DLD1 (cell line): ENCODE measurements at regions not wholly inside any gene's neighbourhood (a gene's known extent, or its start where the extent isn't known, plus 50 kb on each side); places are given as distances from the start of the nearest gene placed in this dataset.

Source experiments
- in situ Hi-C: cut with HindIII; loops from 2 replicates; pipeline ENCODE4 v1.10.0; 2017; ENCODE audit warnings: low sequenced_read_pairs

DNA sequence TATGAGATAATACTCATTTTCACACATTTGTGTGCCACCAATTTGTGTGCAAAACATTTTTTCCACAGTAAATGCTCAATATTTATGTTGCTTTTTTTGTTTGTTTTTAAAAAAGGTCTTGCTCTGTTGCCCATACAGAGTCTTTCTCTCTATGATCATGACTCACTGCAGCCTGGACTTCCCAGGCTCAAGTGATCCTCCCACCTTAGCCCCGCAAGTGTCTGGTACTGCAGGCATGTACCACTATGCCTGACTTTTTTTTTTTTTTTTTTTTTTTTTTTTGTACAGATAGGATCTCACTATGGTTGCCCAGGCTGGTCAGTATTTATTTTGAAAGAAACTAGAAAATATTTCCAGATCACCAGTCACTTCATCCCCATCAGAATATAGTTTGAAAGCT lies 297.8 kb upstream of the GYPC start:
- in situ Hi-C loops: no loop called here

DNA sequence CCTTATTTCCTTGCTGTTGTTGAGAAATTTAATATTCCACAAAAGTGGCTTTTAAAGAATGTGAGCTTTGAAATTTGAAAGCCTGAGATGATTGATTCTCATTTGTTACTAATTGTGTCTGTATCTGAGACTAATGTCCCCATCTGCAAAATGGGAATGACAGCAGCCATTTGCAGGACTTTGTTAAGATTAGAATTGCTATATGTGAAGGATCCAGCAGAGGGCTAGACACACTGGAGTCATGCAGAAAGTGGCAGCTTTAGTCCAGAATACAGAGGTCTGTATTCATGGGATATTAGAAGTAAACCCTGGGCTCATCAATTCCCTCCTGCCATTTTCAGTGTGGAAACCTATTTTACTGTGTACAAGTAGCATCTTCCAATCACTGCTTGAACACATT lies 296.5 kb upstream of the GYPC start:
- in situ Hi-C loops: no loop called here

DNA sequence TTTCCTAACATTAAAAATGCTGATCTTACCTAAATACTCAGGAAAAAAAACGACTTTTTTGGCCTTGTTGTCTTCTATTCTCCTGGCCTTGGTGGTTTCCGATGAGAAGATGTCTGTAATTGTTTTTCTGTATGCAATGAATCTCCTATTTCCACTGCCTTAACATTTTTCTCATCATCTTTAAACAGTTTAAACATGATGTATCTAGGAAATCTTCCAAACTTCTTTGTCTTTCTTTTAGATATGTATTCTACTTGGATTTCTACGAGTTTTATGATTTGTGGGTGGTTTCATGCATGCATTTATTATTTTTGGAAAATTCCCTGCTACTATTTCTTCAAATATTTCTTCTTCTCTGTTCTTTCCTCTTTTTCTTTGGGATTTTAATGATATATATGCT lies 288.6 kb upstream of the GYPC start:
- in situ Hi-C loops: no loop called here

DNA sequence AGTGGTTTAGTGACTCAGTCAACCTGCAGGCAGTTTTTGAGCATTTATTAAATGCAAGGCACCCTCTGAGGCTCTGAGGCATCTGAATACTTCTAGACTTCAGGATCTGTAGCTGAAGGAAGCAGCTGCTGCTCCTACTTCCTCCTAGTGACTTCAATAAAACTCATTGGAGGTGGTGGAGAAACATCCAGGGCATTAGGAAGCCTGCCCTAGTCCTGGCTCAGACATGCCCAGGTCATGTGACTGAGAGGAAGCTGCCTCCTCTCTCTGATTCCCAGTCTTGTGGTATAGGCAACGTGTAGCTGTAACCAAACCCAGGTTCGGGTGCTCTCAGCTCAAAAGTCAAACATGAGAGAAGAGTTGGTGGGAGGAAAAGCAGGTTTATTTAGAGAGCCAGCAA lies 287.2 kb upstream of the GYPC start:
- in situ Hi-C loops: no loop called here

DNA sequence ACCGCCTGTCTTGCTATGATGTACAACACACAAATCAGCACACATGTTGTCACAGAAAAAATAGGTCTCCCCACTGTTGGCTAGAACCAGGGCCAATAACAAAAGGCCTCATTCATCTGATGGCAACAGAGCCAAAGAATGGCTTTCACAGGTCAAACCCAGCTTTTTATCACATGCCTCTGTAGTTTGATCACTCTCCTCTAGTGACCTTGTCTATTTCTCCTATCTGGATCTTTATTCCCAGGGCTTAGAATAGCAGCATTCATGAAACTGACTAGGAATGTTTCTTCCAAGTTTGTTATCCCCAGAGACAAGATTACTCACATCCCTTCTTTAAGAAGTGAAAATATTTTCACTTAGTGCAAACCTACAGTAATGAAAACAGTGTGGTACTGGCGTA lies 285.8 kb upstream of the GYPC start:
- in situ Hi-C loops: no loop called here

DNA sequence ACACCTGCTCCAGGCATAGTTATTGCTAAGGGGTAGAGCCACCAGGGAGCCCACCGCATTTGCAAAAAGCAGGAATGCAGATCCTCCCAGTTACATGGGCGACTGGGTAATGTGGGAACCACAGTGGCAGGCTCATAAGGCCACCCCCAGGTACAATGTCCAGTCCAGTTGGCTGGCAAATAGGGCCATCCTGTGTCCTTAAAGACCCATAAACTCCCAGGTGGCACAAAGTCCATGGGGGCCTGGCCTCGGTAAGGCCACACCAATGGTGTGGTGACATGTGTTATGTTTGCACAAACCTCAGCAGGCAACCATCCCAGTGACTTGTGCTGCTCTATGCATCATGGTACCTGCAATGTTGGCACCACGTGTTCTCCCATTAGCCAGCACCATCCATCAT lies 283.6 kb upstream of the GYPC start:
- in situ Hi-C loops: no loop called here

DNA sequence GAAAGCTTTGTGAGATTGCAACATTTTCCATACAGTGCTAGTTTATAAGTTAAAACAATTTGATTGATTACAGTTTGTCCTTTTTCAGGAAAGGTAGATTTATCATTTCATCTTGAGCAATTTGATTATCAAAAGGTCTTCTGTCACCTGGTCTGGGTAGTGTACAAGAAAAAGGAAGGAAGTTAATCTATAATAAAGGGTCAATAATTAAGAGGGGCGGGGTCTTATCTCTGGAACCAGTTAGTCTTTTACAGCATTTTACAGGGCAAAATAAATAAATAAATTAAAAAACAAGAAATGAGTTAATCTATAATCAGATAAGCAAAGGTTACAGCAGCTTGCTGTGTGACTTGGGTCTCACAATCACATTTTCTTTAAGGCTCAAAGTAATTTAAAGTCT lies 277.8 kb upstream of the GYPC start:
- in situ Hi-C loops: no loop called here

DNA sequence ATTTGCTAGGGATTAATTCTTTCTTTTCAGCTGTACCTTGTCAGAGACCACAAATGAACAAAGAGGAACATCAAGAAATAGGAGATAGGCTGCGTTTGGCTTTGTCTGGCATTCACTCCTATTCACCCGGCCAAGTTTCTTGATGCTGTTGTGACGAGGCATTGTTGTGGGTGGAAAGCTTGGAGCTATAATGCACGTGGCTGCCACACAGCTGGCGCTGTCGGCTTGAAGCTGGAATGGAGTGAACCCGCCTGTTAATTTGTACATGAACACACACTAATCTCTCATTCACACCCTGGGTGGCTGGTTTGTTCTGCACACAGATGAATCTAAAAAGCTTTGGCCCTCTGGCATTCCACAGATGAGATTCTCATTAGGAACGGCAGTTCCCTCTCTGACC lies 274.9 kb upstream of the GYPC start:
- in situ Hi-C loops: no loop called here

DNA sequence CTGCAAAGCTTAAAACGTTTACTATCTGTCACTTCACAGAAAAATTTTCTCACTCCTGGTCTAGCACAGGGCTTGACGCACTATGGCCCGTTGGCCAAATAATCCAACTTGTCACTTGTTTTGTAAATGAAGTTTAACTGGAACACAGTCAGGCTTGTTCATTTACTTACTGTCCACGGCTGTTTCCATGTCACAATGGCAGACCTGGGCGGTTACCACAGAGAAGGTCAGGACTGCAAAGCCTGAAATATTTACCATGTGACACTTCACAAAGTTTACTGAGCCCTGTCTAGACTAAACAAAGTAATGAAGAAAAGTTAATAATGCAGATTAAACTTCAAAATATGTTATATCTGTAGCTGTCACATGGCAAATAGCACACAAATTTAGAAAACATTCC lies 273.0 kb upstream of the GYPC start:
- in situ Hi-C loops: no loop called here

DNA sequence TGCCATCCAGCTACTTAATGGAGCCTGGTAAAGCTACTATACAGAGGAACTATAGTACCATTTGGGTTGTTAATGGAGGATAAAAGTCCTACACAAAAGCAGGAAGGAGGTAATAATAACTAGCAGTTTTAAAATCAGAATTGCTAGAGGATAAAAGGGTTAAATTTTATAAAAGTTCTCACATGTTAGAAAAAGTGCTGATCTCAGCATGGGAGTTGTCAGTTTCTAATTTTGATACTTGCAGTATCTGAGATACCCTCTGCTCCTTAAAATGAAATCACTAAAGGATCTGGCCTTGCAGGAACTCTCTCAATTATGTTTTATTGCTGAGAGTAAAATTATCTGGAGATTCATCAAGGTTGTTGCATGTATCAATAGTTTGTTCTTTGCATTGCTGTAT lies 272.2 kb upstream of the GYPC start:
- in situ Hi-C loops: no loop called here

DNA sequence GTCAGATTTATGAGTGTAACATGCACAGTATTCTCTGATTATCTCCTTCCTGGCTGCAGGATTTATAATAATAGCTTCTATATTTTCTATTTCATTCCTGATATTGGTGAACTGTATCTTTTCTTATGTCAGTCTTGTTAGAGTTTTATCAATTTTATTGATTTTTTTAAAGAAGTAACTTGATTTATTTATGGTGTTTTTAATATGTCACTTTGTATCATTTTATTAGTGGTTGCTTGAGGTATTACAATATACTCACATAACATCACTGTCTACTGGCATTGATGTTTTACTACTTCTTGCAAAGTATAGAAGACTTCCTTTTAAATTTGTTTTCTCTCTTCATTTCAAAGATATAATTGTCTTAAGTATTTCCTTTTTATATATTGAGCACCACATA lies 270.5 kb upstream of the GYPC start:
- in situ Hi-C loops: no loop called here

DNA sequence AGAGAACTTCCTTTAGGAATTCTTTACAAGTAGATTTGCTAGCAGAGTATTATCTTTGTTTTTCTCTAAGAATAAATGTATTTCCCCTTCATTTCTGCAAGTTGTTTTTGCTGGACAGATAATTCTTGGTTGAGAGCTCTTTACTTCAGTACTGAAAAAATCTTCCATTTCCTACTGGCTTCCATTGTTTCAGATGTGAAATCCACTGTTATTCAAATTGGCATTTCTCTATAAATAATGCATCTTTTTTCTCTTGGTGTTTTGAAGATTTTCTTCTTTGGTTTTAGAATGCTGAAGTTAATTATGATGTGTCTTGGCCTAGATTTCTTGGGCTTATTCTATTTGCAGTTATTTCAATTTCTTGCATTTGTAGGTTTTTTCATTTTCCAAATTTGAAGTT lies 270.0 kb upstream of the GYPC start:
- in situ Hi-C loops: no loop called here

DNA sequence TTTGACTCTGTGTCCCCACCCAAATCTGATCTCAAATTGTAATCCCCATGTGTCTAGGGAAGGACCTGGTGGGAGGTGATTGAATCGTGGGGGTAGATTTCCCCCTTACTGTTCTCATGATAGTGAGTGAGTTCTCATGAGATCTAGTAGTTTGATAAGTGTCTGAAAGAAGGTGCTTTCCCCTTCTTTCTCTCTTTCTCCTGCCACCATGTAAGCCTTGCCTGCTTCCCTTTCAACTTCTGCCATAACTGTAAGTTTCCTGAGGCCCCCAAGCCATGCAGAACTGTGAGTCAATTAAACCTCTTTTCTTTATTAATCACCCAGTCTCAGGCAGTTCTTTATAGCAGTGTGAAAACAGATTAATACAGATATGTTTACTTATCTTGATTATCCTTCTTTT lies 266.5 kb upstream of the GYPC start:
- in situ Hi-C loops: no loop called here

DNA sequence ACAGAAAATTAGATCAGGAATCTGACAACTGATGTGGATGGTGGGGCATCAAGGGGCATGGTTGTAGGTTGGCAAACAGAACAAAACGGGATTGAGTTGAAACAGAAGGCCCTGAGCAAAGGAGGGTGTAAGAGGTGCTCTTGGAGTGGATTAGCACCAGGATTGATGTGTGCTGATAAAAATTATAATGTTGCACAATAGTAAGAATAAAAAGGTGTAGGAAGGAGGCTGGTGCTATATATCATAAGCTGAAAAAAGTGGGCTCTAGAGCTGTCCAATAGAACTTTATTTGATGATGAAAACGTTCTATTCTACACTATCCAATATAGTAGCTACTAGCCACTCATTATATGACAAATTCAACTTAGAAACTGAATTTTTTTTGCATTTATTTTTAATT lies 263.1 kb upstream of the GYPC start:
- in situ Hi-C loops: no loop called here

DNA sequence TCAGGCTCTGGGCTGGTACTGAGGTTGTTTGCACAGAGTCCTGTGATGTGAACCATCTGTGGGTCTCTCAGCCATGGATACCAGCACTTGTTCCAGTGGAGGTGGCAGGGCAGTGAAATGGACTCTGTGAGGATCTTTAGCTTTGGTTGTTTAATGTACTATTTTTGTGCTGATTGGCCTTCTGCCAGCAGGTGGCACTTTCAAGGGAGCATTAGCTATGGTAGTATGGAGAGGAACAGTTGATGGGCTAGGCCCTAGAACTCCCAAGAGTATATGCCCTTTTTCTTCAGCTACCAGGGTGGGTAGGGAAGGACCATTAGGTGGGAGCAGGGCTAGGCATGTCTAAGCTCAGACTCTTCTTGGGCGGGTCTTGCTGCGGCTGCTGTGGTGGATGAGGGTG lies 257.0 kb upstream of the GYPC start:
- in situ Hi-C loops: no loop called here

DNA sequence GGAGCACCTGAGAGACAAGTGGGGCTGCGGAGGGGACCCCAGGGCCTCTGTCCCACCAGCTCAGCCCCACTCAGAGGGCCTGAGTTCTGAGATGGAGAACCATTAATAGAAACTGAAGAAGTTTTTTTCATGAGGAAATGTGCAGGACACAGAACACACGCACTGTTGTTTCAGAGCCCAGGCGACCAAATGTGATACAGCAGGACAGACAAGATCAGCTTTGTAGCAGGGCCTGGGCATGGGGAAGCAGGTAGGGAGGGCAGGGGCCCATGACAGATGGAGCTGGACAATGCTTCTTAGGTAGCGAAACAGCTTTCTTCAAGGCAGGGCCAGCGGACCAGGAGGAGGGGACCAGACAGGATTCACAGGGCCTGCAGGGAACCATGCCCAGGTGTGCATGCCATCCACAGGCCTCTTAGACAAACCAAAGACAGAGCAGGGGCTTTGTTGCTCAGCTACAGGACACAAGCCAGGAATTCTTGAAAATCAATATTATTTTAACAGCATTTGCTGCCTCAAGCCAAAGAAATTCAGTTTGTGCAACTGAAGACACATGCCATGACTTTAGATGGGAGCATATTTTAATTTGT lies 252.8 kb upstream of the GYPC start:
- in situ Hi-C loops: no loop called here

DNA sequence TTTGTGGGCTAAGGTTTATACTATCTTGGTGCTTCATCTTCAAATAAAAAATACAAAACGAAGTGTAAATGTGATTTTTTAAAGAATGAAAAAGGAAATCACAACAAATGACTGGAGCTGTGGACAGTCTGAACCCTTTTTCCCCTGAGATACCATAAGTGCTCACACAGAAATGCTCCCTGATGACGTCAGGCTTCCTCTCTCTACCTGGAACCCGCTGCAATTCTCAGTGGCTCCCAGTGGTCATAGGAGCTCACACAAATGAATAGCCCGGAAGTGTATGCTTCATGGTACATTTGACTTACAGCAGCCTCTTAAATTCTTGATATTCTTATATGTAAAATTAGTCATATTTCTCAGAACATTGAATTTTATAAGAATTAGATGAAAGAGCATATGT lies 249.7 kb upstream of the GYPC start:
- in situ Hi-C loops: no loop called here

DNA sequence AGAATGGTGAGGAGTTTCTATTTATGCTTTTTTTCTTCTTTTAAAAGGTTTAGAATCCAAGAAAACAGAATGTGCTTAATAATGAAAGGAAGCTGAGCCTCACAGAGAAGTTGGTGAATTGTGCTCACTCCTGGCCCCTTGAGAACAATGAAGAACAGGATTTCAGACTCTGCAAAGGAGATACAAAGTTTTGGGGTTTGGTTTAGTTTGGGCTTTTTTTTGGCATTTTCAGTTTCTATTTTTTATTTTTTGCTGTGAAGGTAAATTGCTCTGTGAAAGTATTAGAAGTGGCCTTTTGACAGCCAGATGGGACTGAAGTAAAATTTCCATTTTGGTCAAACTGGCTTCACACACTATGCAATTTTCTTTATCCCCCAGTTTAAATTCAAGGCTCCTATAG lies 247.3 kb upstream of the GYPC start:
- in situ Hi-C loops: no loop called here

DNA sequence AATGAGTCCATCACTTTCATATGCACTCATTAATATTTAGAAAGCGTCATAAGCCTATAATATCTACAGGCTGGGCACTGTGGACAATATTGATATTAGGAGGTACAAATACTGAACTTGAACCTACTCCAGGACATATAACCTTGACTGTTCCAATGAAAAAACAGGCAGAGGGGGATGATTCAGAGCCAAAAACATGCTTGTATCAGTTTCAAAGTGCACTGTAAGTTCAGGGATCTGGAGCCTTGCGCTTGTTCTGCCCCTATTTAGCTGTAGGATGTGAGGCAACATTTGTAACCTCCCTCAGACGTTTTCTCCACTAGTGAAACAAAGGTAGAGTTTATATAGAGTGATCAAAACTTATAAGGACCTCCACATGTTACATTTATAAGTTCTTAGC lies 246.1 kb upstream of the GYPC start:
- in situ Hi-C loops: no loop called here

DNA sequence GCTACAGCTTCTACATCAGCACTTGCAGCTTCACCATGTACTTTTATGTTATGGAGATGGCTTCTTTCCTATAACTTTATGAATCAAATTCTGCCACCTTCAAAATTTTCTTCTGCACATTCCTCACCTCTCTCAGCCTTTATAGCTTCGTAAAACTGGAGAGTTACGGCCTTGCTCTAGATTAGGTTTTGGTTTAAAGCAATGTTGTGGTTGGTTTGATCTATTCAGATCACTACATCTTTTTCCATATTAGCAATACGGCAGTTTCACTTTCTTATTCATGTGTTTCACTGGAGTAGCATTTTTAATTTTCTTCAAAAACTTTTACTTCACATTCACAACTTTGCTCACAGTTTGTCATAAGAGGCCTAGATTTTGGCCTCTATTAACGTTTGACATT lies 242.9 kb upstream of the GYPC start:
- in situ Hi-C loops: no loop called here

DNA sequence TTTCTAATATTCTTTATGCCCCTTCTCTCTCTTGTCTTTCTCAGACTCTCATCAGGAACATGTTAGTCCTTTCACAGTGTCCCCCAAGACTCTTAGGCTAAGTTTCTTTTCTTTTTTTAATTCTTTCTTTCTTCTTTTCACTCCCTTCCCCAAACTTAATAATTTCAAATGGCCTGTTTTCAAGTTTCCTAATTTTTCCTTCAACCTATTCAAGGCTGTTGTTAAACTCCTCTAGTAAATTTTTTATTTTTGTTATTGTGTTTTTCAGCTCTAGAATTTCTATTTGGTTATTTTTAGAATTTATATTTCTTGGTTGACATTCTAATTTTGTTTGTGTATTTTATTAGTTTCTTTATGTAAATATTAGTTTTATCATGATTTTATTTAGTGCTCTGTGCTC lies 236.6 kb upstream of the GYPC start:
- in situ Hi-C loops: no loop called here

DNA sequence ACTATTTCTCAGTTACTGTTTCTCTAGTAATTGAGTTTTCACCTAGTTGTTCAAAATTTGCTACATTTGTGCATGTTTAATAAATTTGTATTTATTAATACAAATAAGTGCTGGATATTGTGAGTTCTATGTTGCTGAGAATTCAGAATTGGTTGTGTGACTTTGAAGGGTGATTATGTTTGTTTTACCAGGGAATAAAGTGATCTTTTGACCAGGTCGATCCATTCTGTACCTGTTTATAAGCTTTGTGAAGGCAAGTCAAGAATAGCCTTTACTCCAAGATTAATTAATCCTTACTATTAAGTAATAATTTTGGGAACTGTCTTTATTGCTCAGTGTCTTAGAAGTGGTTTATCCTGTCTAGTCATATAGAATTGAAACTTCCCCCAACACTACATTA lies 230.0 kb upstream of the GYPC start:
- in situ Hi-C loops: no loop called here

DNA sequence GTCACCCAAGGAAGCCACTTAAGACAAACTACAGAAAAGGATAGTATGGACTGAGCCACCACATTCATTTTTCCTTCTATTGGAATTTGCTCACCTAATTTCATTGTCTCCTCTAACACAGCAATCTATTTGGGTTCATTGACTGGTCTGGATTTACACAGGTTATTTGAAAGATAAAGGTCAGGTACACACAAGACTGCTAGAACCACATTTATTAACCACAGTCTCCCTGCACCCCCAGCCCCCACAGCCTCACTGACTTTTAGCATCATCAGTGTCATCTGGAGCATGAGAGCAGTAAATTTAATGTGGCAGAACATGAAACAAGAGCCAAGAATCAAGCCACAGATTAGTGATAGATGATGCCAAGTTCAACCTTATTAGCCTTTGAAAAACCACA lies 226.9 kb upstream of the GYPC start:
- in situ Hi-C loops: no loop called here

DNA sequence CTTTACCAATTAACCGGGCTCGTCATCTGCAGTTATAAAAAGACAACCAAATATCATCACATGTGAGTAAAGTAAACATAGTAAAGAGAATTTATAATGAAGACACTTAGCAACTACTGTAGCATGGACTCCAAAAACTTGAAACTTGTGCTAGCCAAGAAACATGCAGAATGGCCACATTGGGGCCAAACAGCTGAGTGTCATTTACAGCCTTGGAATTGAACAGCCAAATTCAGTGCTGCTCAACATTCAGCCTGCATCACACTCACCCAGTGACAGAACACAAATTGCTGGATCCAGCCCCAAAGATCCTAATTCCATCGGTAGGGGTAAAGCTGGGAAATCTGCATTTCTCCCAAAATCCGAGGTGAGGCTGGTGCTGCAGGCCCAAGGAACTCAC lies 224.8 kb upstream of the GYPC start:
- in situ Hi-C loops: no loop called here
